MCF 10A (cell line): ENCODE measurements at regions not wholly inside any gene's neighbourhood (a gene's known extent, or its start where the extent isn't known, plus 50 kb on each side); places are given as distances from the start of the nearest gene placed in this dataset.

ENCODE experiments used
- BruUV-seq: library from RNA; stranded (reverse); fragments of 400-500 nt; replicated peaks from 2 replicates; lab custom pipeline; 2021; lab: Mats Ljungman, UMichigan
- CTCF ChIA-PET: fragments of 300-600 bp; sonication (Branson Sonifier 250); formaldehyde crosslinking; extraction: SDS; loops from one replicate; lab custom pipeline; 2021; ENCODE audit warnings: antibody characterized with exemption, inconsistent platforms; lab: Yijun Ruan, JAX
- POLR2A ChIA-PET: fragments of 300-600, 350-650 bp; sonication (Branson Sonifier 250); formaldehyde crosslinking; extraction: SDS; loops from one replicate; lab custom pipeline; 2020; ENCODE audit warnings: antibody characterized with exemption, inconsistent platforms; lab: Yijun Ruan, JAX
- DNase-seq: peaks from one replicate; pipeline ENCODE4 v3.0.0-alpha.2; 2018; ENCODE audit not compliant: unreplicated experiment
- H3K27ac Mint-ChIP-seq: one replicate; pipeline ENCODE4 v1.8.0; 2022; ENCODE audit warnings: mild to moderate bottlenecking, low read depth, mixed read lengths; ENCODE audit not compliant: unreplicated experiment
- H3K27me3 Mint-ChIP-seq: one replicate; pipeline ENCODE4 v1.8.0; 2022; ENCODE audit warnings: mixed read lengths; ENCODE audit not compliant: insufficient read depth, unreplicated experiment
- H3K36me3 Mint-ChIP-seq: one replicate; pipeline ENCODE4 v1.8.0; 2022; ENCODE audit warnings: mild to moderate bottlenecking, moderate library complexity, mixed read lengths; ENCODE audit not compliant: insufficient read depth, unreplicated experiment
- H3K4me1 Mint-ChIP-seq: one replicate; pipeline ENCODE4 v1.8.0; 2022; ENCODE audit warnings: mixed read lengths; ENCODE audit not compliant: insufficient read depth, unreplicated experiment
- H3K4me3 Mint-ChIP-seq: one replicate; pipeline ENCODE4 v1.8.0; 2022; ENCODE audit warnings: mild to moderate bottlenecking, moderate library complexity, mixed read lengths; ENCODE audit not compliant: unreplicated experiment
- H3K9me3 Mint-ChIP-seq: one replicate; pipeline ENCODE4 v1.8.0; 2022; ENCODE audit warnings: mixed read lengths; ENCODE audit not compliant: unreplicated experiment
- intact Hi-C: fragments of 100-400 bp; cut with micrococcal nuclease; formaldehyde crosslinking; loops from 2 replicates; pipeline ENCODE4 v1.14.1; 2022
- TF ChIP-seq, protein P1 (sequence below): fragments of 200-600 bp; IDR thresholded peaks from one replicate; pipeline ENCODE4 v1.8.0; 2022; ENCODE audit warnings: antibody characterized with exemption, mild to moderate bottlenecking; ENCODE audit not compliant: unreplicated experiment

DNA sequence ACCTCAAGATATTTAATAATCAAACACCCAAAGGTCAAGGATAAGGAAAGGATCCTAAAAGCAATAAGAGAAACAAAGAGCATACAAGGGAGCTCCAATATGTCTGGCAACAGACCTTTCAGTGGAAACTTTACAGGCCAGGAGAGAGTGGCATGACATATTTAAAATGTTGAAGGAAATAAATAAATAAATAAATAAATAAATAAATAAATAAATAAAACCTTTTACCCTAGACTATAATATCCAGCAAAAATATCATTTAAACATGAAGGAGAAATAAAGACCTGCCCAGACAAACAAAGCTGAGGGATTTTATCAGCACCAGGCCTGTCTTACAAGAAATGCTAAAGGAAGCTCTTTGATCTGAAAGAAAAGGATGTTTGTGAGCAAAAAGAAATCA, 367.8 kb upstream of the PBX1 start:
- ChIA-PET CTCF (interaction anchor here (0.7 kb wide), 2 partner anchors 210 to 328 kb away, joined by 3 to 7 read pairs; no protein-coding TSS in a partner anchor), POLR2A (no interaction called here)
- Mint-ChIP-seq H3K4me3 (no peak overlapping the region), H3K27ac (no peak overlapping the region), H3K4me1 (no peaks in the 10 kb centered on the region), H3K36me3 (peaks cover 6% of the 10 kb centered on the region), H3K9me3 (peaks cover 27% of the 10 kb centered on the region), H3K27me3 (no peaks in the 10 kb centered on the region)
- DNase-seq = no peak
- intact Hi-C loops = no loop called here
- TF ChIP-seq, protein P1, sequence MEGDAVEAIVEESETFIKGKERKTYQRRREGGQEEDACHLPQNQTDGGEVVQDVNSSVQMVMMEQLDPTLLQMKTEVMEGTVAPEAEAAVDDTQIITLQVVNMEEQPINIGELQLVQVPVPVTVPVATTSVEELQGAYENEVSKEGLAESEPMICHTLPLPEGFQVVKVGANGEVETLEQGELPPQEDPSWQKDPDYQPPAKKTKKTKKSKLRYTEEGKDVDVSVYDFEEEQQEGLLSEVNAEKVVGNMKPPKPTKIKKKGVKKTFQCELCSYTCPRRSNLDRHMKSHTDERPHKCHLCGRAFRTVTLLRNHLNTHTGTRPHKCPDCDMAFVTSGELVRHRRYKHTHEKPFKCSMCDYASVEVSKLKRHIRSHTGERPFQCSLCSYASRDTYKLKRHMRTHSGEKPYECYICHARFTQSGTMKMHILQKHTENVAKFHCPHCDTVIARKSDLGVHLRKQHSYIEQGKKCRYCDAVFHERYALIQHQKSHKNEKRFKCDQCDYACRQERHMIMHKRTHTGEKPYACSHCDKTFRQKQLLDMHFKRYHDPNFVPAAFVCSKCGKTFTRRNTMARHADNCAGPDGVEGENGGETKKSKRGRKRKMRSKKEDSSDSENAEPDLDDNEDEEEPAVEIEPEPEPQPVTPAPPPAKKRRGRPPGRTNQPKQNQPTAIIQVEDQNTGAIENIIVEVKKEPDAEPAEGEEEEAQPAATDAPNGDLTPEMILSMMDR = no peak
- BruUV-seq = no TSS peak

DNA sequence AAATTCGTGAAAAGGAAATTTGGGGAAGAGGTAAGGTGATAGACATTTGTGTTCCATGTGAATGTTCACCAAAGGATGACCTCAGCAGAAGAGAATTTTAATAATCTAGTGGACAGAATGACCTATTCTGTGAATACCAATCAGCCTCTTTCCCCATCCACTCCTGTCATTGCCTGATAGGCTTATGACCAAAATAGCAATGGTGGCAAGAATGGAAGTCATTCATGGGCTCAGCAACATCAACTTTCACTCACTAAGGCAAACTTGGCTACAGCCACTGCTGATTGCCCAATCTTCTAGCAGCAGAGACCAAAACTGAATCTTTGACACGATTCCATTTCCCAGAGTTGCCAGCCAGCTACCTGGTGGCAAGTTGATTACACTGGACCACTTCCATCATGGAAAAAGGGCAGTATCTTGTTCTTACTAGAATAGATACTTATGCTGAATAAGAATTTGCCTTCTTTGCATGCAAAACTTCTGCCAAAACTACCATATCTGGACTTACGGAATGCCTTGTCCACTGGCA, 348.7 kb upstream of the PBX1 start:
- POLR2A ChIA-PET = no interaction called here
- H3K27ac Mint-ChIP-seq = no peak overlapping the region
- H3K4me1 Mint-ChIP-seq = no peaks in the 10 kb centered on the region
- H3K27me3 Mint-ChIP-seq = no peaks in the 10 kb centered on the region
- CTCF ChIA-PET = no interaction called here
- TF ChIP-seq, protein P1 = no peak
- no peaks in the 10 kb centered on the region for H3K9me3 Mint-ChIP-seq
- no peaks in the 10 kb centered on the region for H3K36me3 Mint-ChIP-seq
- no TSS peak for BruUV-seq
- H3K4me3 Mint-ChIP-seq = no peak overlapping the region
- no peak for DNase-seq
- intact Hi-C loops = no loop called here

DNA sequence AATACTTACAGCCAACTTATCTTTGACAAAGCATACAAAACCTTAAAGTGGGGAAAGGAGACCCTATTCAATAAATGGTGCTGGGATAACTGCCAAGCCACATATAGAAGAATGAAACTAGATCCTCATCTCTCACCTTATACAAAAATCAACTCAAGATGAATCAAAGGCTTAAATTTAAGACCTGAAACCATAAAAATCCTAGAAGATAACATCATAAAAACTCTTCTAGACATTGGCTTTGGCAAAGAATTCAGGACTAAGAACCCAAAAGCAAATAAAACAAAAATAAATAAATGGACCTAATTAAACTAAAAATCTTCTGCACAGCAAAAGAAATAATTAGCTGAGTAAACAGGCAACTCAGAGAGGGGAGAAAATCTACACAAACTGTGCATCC, 335.6 kb upstream of the PBX1 start:
- TF ChIP-seq, protein P1 = no peak
- Mint-ChIP-seq H3K27ac (no peak overlapping the region), H3K36me3 (no peaks in the 10 kb centered on the region), H3K9me3 (peaks cover 7% of the 10 kb centered on the region), H3K4me3 (no peak overlapping the region), H3K4me1 (no peaks in the 10 kb centered on the region), H3K27me3 (no peaks in the 10 kb centered on the region)
- BruUV-seq = no TSS peak
- CTCF ChIA-PET = no interaction called here
- POLR2A ChIA-PET = no interaction called here
- DNase-seq = no peak
- intact Hi-C loops = no loop called here

DNA sequence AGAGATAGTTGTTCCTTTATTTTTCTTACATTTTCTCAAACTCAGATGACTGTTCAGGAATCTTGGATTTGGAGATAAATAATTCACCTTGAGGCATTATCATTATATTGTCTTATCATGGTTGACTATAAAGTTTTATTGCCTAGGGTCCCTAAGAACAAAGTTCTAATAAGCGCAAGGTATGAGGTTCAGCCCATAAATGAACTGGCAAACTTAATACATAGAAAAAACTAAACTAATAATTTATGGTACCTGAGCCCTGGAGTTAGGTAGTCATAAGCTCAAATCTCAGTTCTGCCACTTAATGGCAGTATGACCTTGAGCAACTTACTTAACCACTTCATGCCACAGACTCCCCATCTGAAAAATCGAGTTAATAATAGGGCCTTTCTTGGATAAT, 334.0 kb upstream of the PBX1 start:
- intact Hi-C loops = no loop called here
- Mint-ChIP-seq H3K27me3 (no peaks in the 10 kb centered on the region), H3K9me3 (no peaks in the 10 kb centered on the region), H3K4me3 (no peak overlapping the region), H3K36me3 (no peaks in the 10 kb centered on the region), H3K4me1 (no peaks in the 10 kb centered on the region), H3K27ac (no peak overlapping the region)
- TF ChIP-seq, protein P1 = no peak
- ChIA-PET CTCF (interaction anchor here (0.6 to 1.0 kb wide), 3 partner anchors 387 to 631 kb away, joined by 3 to 4 read pairs (median 3); no protein-coding TSS in a partner anchor), POLR2A (no interaction called here)
- BruUV-seq = no TSS peak
- no peak for DNase-seq
